Neuron (in vitro differentiated cells): ENCODE measurements at regions not wholly inside any gene's neighbourhood (a gene's known extent, or its start where the extent isn't known, plus 50 kb on each side); places are given as distances from the start of the nearest gene placed in this dataset.
"Not testable (repeated sequence)": the region's sequence is repeated elsewhere in the genome, so short reads cannot be mapped to it uniquely, and the experiment has no call there.

Source experiments
- H2AFZ ChIP-seq: one replicate; pipeline ENCODE4 v1.6.1; 2013; ENCODE audit warnings: low read depth, mild to moderate bottlenecking, inconsistent platforms, low read length, moderate library complexity
- H3K27me3 ChIP-seq: one replicate; pipeline ENCODE4 v1.6.1; 2013; ENCODE audit warnings: low read length; ENCODE audit not compliant: insufficient read depth
- H3K36me3 ChIP-seq: one replicate; pipeline ENCODE4 v1.6.1; 2013; ENCODE audit warnings: low read length; ENCODE audit not compliant: insufficient read depth
- H3K4me1 ChIP-seq: one replicate; pipeline ENCODE4 v1.6.1; 2013; ENCODE audit warnings: low read length; ENCODE audit not compliant: insufficient read depth
- H3K4me3 ChIP-seq: 2 replicates; pipeline ENCODE4 v1.5.1; 2013; ENCODE audit warnings: mild to moderate bottlenecking, low read length, moderate library complexity
- H3K9me3 ChIP-seq: one replicate; pipeline ENCODE4 v1.6.1; 2013; ENCODE audit warnings: low read length

- H3K4me3 ChIP-seq: no peak overlapping the region
- no peaks in the 10 kb centered on the region for H3K4me1 ChIP-seq
- H3K9me3 ChIP-seq: no peaks in the 10 kb centered on the region
- no peaks in the 10 kb centered on the region for H3K27me3 ChIP-seq
- no peak overlapping the region for H2AFZ ChIP-seq
- H3K36me3 ChIP-seq: no peaks in the 10 kb centered on the region
These were observed 66.7 kb upstream of the ADGRL1 start for GRCh38 chr19:14272623-14273022.

- Histone ChIP-seq H2AFZ (no peak overlapping the region), H3K36me3 (no peaks in the 10 kb centered on the region), H3K4me1 (no peaks in the 10 kb centered on the region), H3K9me3 (no peaks in the 10 kb centered on the region), H3K27me3 (peaks cover under 1% of the 10 kb centered on the region), H3K4me3 (no peak overlapping the region)
These were observed 65.9 kb upstream of the ADGRL1 start for GRCh38 chr19:14271840-14272239.

- H2AFZ ChIP-seq, H3K36me3 ChIP-seq, H3K4me1 ChIP-seq, H3K9me3 ChIP-seq, H3K27me3 ChIP-seq, H3K4me3 ChIP-seq: not testable (repeated sequence)
These were observed 64.6 kb upstream of the ADGRL1 start for GRCh38 chr19:14270557-14270956.

GRCh38 chr19:14267224-14267741, 61.3 kb upstream of the ADGRL1 start:
- Histone ChIP-seq H3K9me3 (no peaks in the 10 kb centered on the region), H3K4me3 (no peak overlapping the region), H3K36me3 (no peaks in the 10 kb centered on the region), H3K4me1 (peaks cover 2% of the 10 kb centered on the region), H2AFZ (no peak overlapping the region), H3K27me3 (peaks cover 20% of the 10 kb centered on the region)

GRCh38 chr19:14266208-14266607, 60.2 kb upstream of the ADGRL1 start:
- not testable (repeated sequence) for H3K4me1 ChIP-seq, H2AFZ ChIP-seq, H3K36me3 ChIP-seq, H3K9me3 ChIP-seq, H3K4me3 ChIP-seq
- peaks cover 20% of the 10 kb centered on the region for H3K27me3 ChIP-seq

GRCh38 chr19:14265290-14266036, 59.5 kb upstream of the ADGRL1 start:
- Histone ChIP-seq H3K27me3 (peaks cover 20% of the 10 kb centered on the region), H3K4me1 (peaks cover 2% of the 10 kb centered on the region), H3K9me3 (no peaks in the 10 kb centered on the region), H3K36me3 (no peaks in the 10 kb centered on the region), H3K4me3 (no peak overlapping the region), H2AFZ (peak overlapping the region; percentile 45)

- H3K4me1 ChIP-seq, H3K36me3 ChIP-seq, H2AFZ ChIP-seq, H3K9me3 ChIP-seq, H3K27me3 ChIP-seq, H3K4me3 ChIP-seq: not testable (repeated sequence)
These were observed 50.1 kb upstream of the ADGRL1 start for GRCh38 chr19:14255902-14256649.
